ENCODE measurements at regions not wholly inside any gene's neighbourhood (a gene's known extent, or its start where the extent isn't known, plus 50 kb on each side); places are given as distances from the start of the nearest gene placed in this dataset.

DNA sequence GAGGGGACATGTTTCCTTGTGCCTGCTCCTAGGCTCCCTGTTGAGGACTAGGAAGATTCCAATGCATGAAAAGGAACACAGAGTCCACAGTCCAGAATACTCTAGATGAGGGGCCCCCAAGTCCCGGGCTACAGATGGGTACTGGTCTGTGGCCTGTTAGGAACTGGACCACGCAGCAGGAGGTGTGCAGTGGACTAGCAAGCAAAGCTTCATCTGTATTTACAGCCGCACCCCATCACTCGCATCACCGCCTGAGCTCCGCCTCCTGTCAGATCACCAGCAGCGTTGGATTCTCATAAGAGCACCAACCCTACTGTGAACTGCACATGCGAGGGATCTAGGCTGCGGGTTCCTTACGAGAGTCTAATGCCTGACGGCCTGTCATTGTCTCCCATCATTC lies 233.0 kb upstream of the MKLN1 start:
- no peak for DNase-seq

DNA sequence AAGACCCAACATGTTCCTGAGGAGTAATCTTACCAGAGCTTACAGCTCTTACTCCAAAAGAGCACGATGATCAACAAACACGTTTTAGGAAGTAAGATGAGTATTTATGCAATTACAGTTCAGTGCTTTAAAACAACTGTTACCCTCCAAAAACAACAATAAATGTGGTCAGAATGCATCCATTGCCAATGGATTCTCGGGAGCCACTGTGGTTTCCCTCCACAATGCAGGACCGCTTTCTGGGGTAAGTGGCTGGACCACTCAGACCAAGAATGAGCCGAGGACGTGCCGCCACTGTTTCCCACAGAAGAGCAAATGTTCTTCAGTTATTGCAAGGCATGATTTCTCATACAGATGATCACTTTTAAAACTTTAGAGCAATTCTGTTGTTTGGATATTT lies 232.3 kb upstream of the MKLN1 start:
- no peak for DNase-seq

- no peak for DNase-seq
These were observed 231.3 kb upstream of the MKLN1 start for GRCh38 chr7:131096267-131096927.

DNA sequence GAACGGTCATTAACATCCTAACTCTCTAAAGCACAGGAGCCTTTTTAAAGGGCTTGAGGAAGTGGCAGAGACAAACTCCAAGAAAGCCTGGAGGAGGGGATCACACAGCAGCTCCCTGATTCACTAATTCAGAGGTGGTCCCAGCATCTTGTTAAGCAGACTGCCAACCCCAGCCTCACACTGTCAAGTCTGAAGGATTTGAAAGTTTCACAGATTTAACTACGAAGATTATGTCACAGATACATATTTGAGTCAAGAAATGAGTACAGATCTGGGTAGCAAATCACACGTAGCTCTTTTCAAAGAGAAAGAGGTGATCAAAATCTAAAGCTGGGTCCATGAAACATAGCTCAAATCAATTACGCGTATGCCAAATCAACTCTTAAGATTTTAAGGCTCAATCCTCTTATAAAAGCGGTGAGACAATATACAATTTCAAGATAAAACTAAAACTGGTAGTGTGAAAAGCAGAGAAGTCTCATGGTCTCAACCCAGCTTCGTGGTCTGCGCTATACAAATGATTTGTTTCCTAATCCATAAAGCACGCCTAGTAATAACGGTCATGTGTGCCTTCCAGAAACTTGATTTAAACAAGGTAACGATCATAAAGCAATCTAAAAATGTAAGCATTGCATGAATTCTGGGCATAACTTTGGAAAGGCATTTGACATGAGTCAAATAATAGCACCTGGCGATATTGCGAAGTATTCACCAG lies 229.9 kb upstream of the MKLN1 start:
- no peak for DNase-seq

DNA sequence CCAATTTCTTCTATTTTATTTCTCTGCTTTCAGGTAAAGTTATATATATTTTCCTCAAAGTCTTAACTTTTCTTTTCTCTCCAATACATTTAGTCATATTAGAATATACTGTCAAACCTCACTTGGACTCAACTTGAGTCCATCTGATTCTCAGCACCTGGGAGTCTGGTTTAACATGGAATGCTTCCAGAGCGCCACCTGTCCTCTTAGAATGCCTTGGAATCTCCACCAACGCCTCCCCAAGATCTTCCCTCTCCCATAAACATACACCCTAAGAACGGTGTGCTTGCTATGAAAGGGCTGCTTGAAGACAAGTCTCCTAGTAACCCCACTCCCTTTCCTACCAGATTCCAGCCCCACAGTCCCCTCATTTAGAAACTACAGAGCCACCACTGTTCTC lies 229.1 kb upstream of the MKLN1 start:
- DNase-seq, result no peak

DNA sequence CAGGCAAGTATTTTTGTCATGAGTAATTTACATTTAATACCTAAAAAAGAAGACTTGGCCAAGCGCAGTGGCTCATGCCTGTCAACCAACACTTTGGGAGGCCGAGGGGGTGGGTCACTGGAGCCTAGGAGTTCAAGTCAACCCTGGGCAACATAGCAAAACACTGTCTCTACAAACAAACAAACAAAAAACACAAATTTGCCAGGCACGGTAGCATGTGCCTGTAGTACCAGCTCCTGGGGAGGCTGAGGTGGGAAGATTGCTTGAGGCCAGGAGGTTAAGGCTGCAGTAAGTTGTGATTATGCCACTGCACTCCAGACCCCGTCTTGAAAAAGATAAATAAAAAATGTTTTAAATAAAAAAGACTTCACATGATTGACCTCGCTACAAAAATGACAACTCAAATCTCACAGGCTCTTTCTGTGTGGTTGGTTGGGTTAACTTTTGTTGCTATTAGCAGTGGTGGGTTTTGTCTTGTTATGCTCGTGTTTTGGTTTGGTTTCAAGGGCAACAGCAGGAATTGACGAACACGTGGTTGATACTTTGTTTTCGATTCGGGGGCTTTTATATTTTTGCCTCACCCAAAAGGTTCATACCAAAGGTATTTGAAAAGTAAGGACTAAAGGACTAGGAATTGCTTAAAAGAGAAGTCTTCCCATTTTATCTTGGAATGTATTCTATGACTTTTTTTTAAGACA lies 227.2 kb upstream of the MKLN1 start:
- DNase-seq, result no peak

DNA sequence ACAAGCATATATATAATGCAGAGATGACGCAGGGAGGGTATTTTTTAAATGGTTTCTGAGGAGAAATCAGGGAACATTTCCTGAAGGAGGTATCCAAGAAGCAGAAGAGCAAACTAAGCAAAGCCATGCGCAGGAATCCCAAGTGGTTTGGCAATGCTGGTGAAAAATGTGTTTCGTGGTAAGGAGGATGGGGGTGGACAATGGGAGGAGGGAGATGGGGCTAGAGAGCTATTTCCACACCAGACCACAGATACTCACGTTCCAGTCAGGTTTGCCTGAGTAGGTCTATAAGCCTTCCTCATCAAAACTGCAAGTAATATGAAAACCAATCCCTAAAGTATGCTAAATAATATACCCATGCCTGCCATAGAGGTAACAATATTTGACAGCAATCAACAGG lies 223.7 kb upstream of the MKLN1 start:
- no peak for DNase-seq

DNA sequence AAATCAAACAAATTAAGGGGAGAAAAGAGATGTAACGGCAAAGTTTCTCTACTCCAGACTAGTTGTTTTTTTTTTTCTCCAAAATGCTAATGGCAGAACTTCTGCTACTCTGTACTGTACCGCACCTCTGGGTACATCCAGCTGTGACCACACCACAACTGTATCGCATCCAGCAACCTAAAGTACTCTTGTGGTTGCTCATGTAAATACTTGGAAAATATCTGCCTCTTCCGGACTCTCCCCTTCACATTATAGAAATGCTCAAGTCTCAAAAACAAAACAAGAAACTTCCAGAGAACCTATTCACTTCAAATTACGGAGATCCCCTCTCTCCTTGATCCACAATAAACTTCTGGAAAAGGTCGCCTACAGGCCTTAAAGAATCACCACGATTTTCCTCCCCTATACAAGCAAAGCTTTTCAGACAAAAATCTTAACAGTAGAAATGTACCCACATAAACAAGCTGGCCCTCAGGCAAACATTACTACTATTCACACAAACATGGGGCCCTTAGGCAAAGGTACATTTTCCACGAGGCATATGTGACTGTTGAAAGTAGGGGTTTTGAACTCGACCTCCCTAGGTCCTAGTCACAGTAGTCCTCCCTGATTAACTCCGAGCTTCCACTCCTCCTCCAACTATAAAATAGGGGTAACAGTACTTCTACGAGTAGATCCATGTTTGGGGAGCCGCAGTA lies 222.9 kb upstream of the MKLN1 start:
- peak; percentile 23 for DNase-seq

- no peak for DNase-seq
These were observed 222.3 kb upstream of the MKLN1 start for GRCh38 chr7:131105294-131105798.

DNA sequence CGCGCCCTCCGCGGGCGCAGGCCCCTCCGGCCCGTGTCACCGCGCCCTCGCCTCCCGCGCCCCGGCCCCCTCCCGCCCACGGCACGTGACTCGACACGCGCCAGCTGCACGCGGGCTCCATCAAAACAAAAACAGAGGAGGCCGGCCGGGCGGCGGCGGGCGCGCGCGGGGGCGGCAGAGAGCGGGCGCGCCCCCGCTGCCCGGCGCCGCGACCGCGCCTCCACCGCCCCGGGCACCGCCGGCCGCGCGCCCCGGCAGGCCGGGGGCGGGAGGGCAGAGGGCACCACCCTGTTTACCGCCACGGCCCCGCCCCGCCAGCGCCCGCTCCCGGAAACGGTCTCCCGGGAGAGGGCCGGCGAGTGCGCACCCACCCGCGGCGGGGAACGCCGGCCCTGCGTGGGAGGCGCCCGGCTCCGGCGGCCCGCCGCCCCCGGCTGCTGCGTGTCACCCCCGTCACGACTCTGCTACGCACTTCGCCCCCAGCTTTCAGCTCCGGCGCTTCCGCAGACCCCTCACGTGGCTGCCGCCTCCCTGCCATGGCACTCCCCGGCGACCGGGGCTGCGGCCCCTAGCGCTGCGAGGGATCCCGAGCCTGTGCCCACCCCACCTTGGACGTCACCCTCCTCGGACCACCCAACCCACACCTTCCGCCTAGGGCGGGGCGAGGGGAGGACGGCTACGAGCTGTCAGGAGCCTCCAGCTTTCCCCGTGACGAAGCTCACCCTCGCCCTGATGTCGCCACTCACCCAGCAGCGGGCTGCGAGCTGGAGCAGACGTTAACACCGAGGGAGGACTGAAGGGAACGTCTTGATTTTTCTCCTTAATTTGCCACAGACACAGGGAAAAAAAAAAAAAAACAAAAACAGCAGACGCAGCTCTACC lies 221.6 kb upstream of the MKLN1 start:
- DNase-seq, result peak; percentile 79

DNA sequence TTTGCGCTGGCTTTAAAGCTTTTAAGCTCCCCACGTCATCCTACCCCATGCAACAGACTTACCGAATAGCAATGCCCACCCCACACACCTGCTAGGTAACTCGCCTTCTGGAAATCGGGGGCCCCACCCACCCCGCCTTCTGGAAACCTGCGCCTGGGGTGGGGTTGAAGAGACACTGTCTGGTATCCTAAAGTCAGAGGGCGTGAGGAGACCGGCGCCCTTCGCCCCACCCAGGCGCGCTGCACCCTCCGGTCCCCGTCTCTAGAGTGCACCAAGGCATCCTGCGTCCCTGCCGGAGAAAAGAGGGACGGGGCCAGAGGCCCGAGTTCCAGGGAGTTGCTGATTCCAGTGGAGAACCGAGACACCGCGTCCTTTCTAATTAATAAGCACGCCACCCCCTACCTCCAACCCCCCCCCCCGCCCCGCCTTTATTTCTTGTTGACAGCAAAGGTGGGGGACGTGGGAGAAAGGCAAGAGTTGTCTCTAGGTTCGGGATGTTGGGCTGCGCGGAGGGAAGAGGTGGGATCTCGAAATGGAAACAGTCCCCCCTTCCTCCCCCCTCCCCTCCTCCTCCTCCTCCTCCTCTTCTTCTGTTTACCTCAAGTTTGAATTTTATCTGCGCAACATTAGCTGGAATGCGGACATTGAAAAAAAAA lies 220.9 kb upstream of the MKLN1 start:
- peak; percentile 62 for DNase-seq

- DNase-seq, result peak; percentile 86
These were observed 220.1 kb upstream of the MKLN1 start for GRCh38 chr7:131107337-131108211.

GRCh38 chr7:131108212-131108940 lies 219.3 kb upstream of the MKLN1 start:
- peak; percentile 33 for DNase-seq

DNA sequence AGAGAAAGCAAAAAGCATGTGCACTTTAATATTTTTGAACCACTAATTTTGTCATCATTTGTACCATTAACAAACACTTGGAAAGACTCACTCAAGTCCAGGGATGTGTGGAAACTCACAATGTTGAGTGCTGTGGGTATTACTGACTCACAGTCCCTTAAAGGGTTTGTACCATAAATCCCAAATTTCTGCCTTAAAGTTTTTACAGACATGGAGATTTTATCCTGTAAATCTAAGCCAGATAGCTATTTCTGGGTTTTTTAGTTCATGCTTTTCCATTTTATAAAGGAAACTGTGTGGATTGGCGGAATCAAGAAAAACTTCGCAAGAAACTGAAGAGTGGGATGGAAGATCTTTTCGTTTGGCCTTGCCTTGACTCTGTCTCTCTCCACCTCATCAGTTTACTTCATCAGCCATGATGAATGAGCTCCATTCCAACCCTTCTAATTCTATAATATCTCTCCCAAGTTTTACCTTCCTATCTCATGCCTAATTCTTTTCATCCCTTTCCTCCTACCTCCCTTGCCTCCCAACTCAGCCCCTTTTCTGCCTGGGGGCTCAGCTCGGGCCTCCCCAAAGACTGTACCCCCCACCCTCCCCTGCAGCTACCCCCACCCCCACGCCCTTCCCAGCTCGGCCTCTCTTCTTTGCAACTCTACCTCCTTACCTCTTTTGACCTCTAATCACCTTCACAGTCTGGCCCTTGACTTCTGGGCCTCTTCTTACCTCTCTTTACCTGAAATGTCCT lies 218.5 kb upstream of the MKLN1 start:
- DNase-seq, result peak; percentile 19

- peak; percentile 87 for DNase-seq
These were observed 217.8 kb upstream of the MKLN1 start for GRCh38 chr7:131109759-131110296.

- DNase-seq, result peak; percentile 20
These were observed 217.2 kb upstream of the MKLN1 start for GRCh38 chr7:131110297-131111080.

DNA sequence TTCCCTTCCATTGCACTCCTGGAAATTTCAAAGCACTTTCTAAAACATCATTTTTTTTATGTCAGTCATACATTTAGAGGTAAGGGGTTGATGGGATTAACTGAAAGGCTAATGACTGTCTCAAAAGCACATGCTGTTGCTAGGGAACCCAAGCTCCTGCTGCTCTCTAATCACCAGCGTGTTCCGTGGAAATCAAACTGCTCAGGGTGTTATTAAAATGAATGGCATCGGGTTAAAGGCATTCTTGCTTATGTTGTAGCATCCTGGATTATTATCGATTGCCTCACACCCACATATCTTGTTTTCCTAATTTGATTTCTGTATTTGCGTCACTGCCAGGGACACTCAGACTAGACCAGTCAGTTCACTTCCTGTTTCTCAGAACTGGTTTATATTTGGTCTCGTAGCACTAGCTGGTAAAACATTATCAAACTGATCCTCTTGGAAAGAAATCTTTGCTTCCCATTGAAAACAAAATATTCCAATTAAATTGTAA lies 216.5 kb upstream of the MKLN1 start:
- DNase-seq, result peak; percentile 51

GRCh38 chr7:131111792-131112191 lies 215.9 kb upstream of the MKLN1 start:
- no peak for DNase-seq
